NCI-H345 treated with DMSO at 0.1 percent for 48 hours (cell line): ENCODE measurements at regions not wholly inside any gene's neighbourhood (a gene's known extent, or its start where the extent isn't known, plus 50 kb on each side); places are given as distances from the start of the nearest gene placed in this dataset.

Source experiments
- DNase-seq: peaks from one replicate; lab custom pipeline; 2025; ENCODE audit not compliant: unreplicated experiment; lab: John Stamatoyannopoulos, UW

GRCh38 chr12:126608607-126609175 is 1543.5 kb downstream of the AACS start:
- DNase-seq, result no peak

DNA sequence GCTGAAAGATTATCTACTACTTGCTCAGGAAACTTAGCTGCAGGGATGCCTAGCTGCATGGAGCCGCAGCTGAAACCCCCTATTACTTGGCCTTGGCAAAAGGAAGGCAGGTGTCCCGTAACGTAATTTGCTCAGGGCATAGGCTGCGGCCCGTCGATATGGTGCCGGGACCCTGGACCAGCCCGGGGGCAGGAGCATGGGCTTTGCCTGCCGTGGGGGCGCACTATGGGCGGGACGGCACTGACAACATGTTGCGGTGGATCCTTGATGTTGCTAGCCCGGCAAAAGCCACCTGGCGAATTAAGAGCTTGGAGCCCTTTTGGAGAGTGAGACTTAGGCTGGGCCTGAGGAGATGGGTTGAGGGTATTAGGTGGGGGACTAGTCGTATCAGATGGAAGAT is 1551.2 kb downstream of the AACS start:
- DNase-seq, result no peak

GRCh38 chr12:126617312-126617711 is 1552.1 kb downstream of the AACS start:
- DNase-seq, result no peak

GRCh38 chr12:126627596-126627995 is 1562.4 kb downstream of the AACS start:
- DNase-seq, result no peak

- no peak for DNase-seq
These were observed 1571.6 kb downstream of the AACS start for GRCh38 chr12:126636821-126637220.

DNA sequence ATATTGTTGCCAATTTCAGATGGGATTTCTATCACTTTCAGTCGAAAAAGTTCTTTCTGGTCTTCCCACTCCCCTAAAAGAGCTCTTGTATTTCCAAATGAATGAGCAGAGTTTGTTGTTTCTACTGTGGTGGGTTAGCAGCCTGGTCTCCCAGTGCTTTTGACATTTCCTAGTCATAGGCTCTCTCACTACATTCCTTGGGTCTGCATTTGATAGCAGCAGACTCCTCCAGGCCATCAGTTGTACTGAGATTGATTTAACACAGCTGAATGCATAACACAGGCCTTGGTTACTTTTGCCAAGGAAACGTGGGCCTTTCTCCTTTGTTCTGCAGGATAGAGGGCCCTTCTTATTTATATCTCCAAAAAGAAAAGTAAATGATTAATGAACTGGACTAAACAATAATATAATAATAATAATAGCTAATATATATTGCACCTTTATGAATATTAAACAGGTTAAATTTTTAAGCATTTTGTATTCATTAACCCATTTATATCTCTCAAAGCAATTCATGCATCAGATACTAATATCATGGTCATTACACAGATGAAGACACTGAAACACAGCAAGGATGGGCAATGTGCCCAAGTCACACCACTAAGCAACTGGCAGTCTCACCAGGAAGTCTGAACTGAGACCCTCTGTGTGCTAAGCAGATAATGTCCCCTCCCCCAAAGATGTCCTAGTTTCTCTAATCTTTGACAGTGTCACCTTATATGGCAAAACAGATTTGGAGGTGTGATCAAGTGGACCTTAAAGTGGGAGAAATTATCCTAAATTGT is 1579.2 kb downstream of the AACS start:
- no peak for DNase-seq

DNA sequence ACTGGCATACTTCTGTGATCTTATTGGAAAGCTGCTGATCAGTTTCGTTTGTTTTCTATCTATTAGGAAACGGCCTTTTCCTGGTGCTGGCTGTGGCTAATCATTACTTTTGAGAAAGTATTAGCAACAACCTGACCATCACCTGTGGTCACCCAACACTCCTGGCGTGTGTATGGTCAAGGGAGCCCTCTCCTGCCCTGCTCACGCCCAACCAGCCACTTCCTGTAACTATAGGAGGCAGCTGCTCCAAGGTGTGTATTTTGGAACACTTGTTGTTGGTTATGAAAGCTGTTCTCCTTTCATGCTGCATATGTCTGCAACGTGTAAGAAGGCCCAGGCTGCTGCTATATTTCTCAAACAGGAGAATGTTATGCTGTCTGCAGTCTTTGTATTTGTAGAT is 1582.8 kb downstream of the AACS start:
- DNase-seq, result no peak

DNA sequence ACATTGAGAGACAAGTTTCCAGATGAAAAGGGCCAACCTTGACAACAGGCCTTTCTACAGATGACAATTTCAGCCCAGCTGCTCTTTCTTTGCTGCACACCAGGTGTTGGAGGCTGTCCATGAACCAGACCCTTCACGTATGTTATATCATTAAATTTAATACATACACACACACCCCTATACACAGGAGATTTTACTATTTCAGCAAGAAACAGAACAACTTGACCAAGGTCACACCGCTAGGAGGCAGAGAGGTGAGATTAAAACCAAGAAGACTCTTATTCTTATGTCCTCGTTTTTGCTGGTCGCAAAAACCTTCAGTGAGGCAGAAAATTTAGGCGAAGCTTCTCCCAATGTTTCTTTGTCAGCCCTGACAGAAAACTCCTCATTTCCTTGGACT is 1585.9 kb downstream of the AACS start:
- DNase-seq, result no peak

DNA sequence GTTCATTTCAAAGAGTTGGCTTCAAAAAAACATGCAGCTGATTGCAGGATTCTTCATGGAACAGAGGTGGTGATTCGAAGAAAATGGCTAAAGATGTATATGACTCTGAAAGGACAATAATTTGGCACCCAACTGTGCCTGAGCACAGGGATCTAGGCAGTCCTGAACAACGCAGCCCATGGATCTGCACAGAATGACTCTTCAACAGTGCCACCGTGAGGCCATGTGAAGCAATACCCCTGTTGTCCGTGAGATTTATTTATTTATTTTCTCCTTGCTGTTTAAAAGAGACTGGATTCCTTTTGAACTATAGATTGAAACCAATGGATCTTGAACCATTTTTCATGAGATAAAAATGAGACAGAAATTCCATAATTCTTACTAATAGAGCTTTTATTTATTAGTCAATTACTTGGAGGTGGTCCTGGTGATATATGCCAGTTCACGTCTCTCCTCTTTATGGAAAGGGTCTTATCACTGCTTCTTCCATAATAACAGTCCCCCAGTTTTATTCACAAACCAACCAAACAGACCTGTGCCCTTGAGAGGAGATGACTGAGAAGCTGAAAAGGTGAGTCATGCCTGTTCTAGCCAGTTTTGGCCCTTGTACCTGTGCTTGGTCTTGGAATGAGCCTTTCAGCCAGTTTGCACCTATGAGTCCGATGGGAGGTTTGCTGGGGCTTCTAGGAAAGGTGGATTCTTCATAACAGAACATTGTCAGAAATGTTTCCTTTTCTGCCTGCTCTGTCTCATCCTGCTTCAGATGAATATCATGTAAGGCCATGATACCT is 1598.3 kb downstream of the AACS start:
- DNase-seq, result no peak

- no peak for DNase-seq
These were observed 1599.6 kb upstream of the TMEM132C start for GRCh38 chr12:126667339-126667738.

GRCh38 chr12:126668538-126668937 is 1598.4 kb upstream of the TMEM132C start:
- DNase-seq, result no peak

DNA sequence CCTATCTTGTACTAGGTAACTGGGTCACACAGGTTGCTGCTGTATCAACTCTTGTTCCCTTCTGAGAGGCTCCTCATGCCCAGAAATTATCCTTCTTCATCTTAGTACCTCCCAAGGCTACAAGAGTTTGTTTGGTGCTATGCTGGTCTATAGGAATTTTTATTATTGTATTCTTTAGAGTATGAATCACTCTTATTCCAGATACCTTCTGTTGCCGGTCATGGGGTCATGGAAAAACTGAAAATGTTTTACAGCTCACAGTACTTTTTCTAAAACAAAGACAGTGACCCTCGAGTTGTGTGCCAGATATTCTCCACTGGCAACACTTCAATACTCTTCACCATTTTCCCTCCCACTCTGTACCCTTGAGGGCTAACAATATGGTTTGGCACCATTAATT is 1598.0 kb upstream of the TMEM132C start:
- DNase-seq, result no peak

DNA sequence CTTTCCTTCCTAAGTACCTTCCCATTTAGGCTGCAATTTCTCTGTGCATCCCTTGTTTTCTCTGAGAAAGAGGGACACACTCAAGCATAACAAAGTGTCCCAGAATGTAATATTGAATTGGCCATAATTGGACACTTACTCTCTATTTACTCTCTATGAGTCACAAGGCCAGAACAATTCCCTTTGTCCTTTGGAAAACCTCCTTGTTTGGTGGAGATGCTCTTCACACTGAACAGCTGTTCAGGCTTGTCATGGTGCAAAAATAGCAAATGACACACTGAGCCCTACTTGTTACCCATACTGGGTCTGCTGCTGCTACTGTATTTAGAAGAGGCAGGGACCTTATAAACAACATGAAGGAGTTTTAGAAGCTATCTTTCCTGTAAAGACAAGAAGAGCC is 1590.5 kb upstream of the TMEM132C start:
- DNase-seq, result peak; percentile 67

DNA sequence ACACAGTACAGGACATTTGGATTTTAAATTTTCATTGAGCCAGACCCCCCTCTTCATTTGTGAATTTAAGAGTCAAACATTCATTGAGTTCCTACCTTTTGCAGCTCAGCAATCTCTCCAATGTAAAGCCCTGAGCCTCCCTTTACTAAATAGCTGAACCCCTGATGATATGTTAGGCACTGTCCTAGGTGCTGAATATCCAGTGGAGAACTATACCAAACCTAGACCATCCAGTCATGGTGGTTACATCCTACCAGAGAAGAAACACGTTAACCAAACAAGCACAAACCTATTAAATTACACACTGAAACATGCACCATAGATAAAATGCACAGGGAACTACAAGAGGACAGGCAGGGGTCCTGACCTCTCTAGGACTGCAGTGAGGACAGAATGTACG is 1585.3 kb upstream of the TMEM132C start:
- no peak for DNase-seq

- DNase-seq, result no peak
These were observed 1582.3 kb upstream of the TMEM132C start for GRCh38 chr12:126684703-126685102.

GRCh38 chr12:126685636-126686035 is 1581.3 kb upstream of the TMEM132C start:
- DNase-seq, result no peak

- DNase-seq, result no peak
These were observed 1578.4 kb upstream of the TMEM132C start for GRCh38 chr12:126688556-126688955.

GRCh38 chr12:126700096-126700495 is 1566.9 kb upstream of the TMEM132C start:
- no peak for DNase-seq

DNA sequence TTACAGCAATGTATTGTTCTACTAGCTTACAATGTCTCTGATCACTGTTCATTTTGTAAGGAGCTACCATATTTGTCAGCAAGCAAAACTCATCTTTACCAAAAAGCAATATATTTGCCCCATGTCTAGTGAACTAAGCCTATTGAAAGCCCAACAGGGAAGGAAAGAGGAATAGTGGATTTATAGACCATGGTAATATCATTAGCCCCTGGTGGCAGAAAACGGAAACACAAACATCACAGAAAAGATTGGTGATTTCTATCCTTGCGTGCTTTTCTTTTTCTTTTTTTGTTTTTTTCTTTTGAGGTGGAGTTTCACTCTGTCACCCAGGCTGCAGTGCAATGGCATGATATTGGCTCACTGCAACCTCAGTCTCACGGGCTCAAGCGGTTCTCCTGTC is 1562.4 kb upstream of the TMEM132C start:
- DNase-seq, result no peak

GRCh38 chr12:126706300-126706699 is 1560.7 kb upstream of the TMEM132C start:
- no peak for DNase-seq

- no peak for DNase-seq
These were observed 1558.5 kb upstream of the TMEM132C start for GRCh38 chr12:126708492-126708896.

GRCh38 chr12:126718365-126718764 is 1548.6 kb upstream of the TMEM132C start:
- no peak for DNase-seq
